ENCODE measurements at regions not wholly inside any gene's neighbourhood (a gene's known extent, or its start where the extent isn't known, plus 50 kb on each side); places are given as distances from the start of the nearest gene placed in this dataset.

- H3K36me3 ChIP-seq (replicated peaks in 1 of 2; ENCODE audit: control insufficient read depth in 1 of 2, insufficient read depth in 2 of 2, low read length in 1 of 2): no peaks in the 10 kb centered on the region
Observed at GRCh38 chr4:120318196-120318846, 251.7 kb upstream of the MAD2L1 start.

GRCh38 chr4:120317713-120318112 lies 251.1 kb upstream of the MAD2L1 start:
- Histone ChIP-seq H3K4me3 (ENCODE audit: low read depth in 2 of 2, low read length in 1 of 2) (no peak overlapping the region), H3K9ac (no peak overlapping the region), H3K27ac (ENCODE audit: low read depth in 2 of 2, low read length in 1 of 2) (no peak overlapping the region), H3K36me3 (replicated peaks in 1 of 2; ENCODE audit: control insufficient read depth in 1 of 2, insufficient read depth in 2 of 2, low read length in 1 of 2) (no peaks in the 10 kb centered on the region), H3K9me3 (no peaks in the 10 kb centered on the region), H3F3A (replicated peaks; ENCODE audit: insufficient read depth) (no peaks in the 10 kb centered on the region), H2AFZ (ENCODE audit: low read depth) (no peak overlapping the region), H3K4me1 (ENCODE audit: control insufficient read depth in 1 of 2, insufficient read depth in 2 of 2, low read depth in 1 of 2, low read length in 1 of 2) (no peaks in the 10 kb centered on the region), H4K20me1 (ENCODE audit: insufficient read depth) (no peaks in the 10 kb centered on the region), H3K9me2 (no peaks in the 10 kb centered on the region), H3K79me2 (ENCODE audit: insufficient read depth) (no peaks in the 10 kb centered on the region), H3K27me3 (ENCODE audit: insufficient read depth) (no peaks in the 10 kb centered on the region), H3K4me2 (no peak overlapping the region)
- no peak for DNase-seq
- POLR2A ChIA-PET: no interaction called here
- 69% methylated on average over 2 of the region's 2 CpGs for WGBS (ENCODE audit: low lambda C conversion rate)
- CTCF ChIA-PET: no interaction called here
- TF ChIP-seq NFIC (IDR thresholded peaks at IDR 0.05; ENCODE audit: borderline replicate concordance) (no peak), RAD21 (IDR thresholded peaks at IDR 0.05; ENCODE audit: low read length) (no peak), GABPA (IDR thresholded peaks at IDR 0.05; ENCODE audit: low read depth) (no peak), NRF1 (IDR thresholded peaks at IDR 0.05; ENCODE audit: low read depth, low read length) (no peak), TAF1 (IDR thresholded peaks at IDR 0.05; ENCODE audit: borderline replicate concordance, low read depth, low read length) (no peak), RXRA (IDR thresholded peaks at IDR 0.05; ENCODE audit: borderline replicate concordance, low read depth) (no peak), EP300 (IDR thresholded peaks at IDR 0.05; ENCODE audit: borderline replicate concordance in 1 of 2, low read depth in 1 of 2, low read length in 1 of 2) (no peak), JUND (IDR thresholded peaks at IDR 0.05) (no peak), SIN3A (IDR thresholded peaks at IDR 0.05; ENCODE audit: borderline replicate concordance, low read depth, low read length) (no peak), ELF1 (IDR thresholded peaks at IDR 0.05) (no peak), TEAD4 (IDR thresholded peaks at IDR 0.05; ENCODE audit: borderline replicate concordance, insufficient read depth) (no peak), POLR2AphosphoS5 (IDR thresholded peaks at IDR 0.05; ENCODE audit: low read depth, low read length) (no peak)
- TF ChIP-seq, protein P1, sequence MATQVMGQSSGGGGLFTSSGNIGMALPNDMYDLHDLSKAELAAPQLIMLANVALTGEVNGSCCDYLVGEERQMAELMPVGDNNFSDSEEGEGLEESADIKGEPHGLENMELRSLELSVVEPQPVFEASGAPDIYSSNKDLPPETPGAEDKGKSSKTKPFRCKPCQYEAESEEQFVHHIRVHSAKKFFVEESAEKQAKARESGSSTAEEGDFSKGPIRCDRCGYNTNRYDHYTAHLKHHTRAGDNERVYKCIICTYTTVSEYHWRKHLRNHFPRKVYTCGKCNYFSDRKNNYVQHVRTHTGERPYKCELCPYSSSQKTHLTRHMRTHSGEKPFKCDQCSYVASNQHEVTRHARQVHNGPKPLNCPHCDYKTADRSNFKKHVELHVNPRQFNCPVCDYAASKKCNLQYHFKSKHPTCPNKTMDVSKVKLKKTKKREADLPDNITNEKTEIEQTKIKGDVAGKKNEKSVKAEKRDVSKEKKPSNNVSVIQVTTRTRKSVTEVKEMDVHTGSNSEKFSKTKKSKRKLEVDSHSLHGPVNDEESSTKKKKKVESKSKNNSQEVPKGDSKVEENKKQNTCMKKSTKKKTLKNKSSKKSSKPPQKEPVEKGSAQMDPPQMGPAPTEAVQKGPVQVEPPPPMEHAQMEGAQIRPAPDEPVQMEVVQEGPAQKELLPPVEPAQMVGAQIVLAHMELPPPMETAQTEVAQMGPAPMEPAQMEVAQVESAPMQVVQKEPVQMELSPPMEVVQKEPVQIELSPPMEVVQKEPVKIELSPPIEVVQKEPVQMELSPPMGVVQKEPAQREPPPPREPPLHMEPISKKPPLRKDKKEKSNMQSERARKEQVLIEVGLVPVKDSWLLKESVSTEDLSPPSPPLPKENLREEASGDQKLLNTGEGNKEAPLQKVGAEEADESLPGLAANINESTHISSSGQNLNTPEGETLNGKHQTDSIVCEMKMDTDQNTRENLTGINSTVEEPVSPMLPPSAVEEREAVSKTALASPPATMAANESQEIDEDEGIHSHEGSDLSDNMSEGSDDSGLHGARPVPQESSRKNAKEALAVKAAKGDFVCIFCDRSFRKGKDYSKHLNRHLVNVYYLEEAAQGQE (IDR thresholded peaks at IDR 0.05; ENCODE audit: low read depth, low read length): no peak

More at GRCh38 chr4:120318196-120318846, 251.7 kb upstream of the MAD2L1 start:
- Histone ChIP-seq H2AFZ (ENCODE audit: low read depth) (no peak overlapping the region), H3K27ac (ENCODE audit: low read depth in 2 of 2, low read length in 1 of 2) (no peak overlapping the region), H3K79me2 (ENCODE audit: insufficient read depth) (no peaks in the 10 kb centered on the region), H3K4me1 (ENCODE audit: control insufficient read depth in 1 of 2, insufficient read depth in 2 of 2, low read depth in 1 of 2, low read length in 1 of 2) (no peaks in the 10 kb centered on the region), H3K4me3 (ENCODE audit: low read depth in 2 of 2, low read length in 1 of 2) (no peak overlapping the region), H3K4me2 (no peak overlapping the region), H3K9me3 (no peaks in the 10 kb centered on the region), H3K9me2 (no peaks in the 10 kb centered on the region), H4K20me1 (ENCODE audit: insufficient read depth) (no peaks in the 10 kb centered on the region), H3K27me3 (ENCODE audit: insufficient read depth) (no peaks in the 10 kb centered on the region), H3K9ac (no peak overlapping the region), H3F3A (replicated peaks; ENCODE audit: insufficient read depth) (no peaks in the 10 kb centered on the region)
- TF ChIP-seq EZH2phosphoT487 (IDR thresholded peaks at IDR 0.05; ENCODE audit: borderline replicate concordance, low read depth) (no peak), RFX5 (IDR thresholded peaks at IDR 0.05; ENCODE audit: low read length) (no peak), YY1 (IDR thresholded peaks at IDR 0.05; ENCODE audit: low read depth) (no peak)
- TF ChIP-seq, protein P1 (IDR thresholded peaks at IDR 0.05; ENCODE audit: low read depth, low read length): no peak
- TF ChIP-seq, protein P2, sequence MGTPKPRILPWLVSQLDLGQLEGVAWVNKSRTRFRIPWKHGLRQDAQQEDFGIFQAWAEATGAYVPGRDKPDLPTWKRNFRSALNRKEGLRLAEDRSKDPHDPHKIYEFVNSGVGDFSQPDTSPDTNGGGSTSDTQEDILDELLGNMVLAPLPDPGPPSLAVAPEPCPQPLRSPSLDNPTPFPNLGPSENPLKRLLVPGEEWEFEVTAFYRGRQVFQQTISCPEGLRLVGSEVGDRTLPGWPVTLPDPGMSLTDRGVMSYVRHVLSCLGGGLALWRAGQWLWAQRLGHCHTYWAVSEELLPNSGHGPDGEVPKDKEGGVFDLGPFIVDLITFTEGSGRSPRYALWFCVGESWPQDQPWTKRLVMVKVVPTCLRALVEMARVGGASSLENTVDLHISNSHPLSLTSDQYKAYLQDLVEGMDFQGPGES (IDR thresholded peaks at IDR 0.05; ENCODE audit: low read depth, low read length): no peak
- 29% methylated on average over 5 of the region's 5 CpGs for WGBS (ENCODE audit: low lambda C conversion rate)
- ChIA-PET CTCF (no interaction called here), POLR2A (no interaction called here)
- DNase-seq: no peak
